Right ventricle myocardium inferior (tissue), 1 donor: ENCODE measurements at regions not wholly inside any gene's neighbourhood (a gene's known extent, or its start where the extent isn't known, plus 50 kb on each side); places are given as distances from the start of the nearest gene placed in this dataset.

ENCODE experiments used
- ATAC-seq: fragments of 200-7000 bp; cut with Tn5 transposase; one replicate; pipeline ENCODE4 v1.9.1; 2020; ENCODE audit warnings: mild to moderate bottlenecking, moderate library complexity
- DNase-seq: peaks from one replicate; pipeline ENCODE4 v3.0.0; 2021; ENCODE audit errors: missing footprints
- intact Hi-C: fragments of 100-400 bp; cut with DNase I; formaldehyde crosslinking; loops from one replicate; pipeline ENCODE4 v1.11.0; 2022
- donor health status: DM: no; HTN: yes; CAD: no; lungs with severe emphysema.

DNA sequence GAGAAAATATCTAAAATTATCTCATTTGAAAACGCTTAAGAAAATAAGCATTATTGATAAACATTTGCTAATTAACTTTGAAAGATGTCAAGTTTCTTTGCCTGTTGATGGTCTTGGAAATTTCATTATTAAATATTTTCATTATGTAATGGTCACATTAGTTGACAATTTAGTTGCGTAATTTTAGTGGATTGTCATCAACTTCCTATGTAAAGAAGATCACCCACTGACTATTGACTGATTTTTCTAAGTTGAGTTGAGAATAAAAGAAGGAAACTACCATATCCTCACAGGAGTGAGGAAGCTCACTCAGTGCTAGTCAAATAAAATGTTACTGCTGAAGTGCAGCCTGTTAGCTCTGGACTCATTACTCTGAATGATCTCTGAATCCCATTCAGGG lies 79.9 kb upstream of the LY86 start:
- ATAC-seq (peak; percentile 8), DNase-seq (no peak)
- intact Hi-C loops = no loop called here

DNA sequence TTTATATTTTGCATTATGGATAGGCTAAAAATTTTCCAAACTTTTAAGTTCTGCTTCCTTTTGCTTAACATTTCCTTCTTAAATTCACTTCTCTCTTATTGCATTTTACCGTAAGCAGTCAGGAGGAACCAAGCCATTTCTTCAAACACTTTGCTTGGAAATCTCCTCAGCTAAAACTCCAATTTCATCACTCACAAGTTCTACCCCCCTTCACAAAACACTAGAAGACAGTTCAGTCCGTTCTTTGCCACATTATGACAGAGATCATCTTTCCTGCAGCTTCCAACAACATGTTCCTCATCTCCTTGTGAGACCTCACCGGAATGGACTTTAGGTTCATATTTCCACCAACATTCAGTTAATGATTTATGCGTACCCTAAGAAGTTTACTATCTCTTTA lies 79.2 kb upstream of the LY86 start:
- intact Hi-C loops = no loop called here
- DNase-seq = no peak
- peak; percentile 50 for ATAC-seq

DNA sequence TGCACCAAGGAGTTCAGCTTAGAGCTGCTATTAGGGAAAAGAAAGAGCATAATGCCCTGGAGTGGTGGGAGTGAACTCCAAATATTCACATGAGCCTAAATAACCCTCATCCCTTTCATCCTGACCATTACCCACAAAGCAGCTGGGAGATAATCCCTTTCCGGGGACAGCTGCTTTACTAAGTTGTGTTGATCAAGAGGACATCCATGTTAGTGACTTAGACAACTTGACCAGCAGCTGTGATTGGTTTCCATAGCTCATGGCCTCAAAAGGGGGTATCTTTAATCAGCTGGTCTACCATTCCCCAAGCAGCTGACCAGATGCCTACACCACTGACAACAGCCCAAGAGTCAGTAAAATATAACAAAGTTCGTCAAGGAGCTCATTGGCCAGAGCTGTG lies 75.8 kb upstream of the LY86 start:
- intact Hi-C loops = no loop called here
- ATAC-seq (no peak), DNase-seq (no peak)

DNA sequence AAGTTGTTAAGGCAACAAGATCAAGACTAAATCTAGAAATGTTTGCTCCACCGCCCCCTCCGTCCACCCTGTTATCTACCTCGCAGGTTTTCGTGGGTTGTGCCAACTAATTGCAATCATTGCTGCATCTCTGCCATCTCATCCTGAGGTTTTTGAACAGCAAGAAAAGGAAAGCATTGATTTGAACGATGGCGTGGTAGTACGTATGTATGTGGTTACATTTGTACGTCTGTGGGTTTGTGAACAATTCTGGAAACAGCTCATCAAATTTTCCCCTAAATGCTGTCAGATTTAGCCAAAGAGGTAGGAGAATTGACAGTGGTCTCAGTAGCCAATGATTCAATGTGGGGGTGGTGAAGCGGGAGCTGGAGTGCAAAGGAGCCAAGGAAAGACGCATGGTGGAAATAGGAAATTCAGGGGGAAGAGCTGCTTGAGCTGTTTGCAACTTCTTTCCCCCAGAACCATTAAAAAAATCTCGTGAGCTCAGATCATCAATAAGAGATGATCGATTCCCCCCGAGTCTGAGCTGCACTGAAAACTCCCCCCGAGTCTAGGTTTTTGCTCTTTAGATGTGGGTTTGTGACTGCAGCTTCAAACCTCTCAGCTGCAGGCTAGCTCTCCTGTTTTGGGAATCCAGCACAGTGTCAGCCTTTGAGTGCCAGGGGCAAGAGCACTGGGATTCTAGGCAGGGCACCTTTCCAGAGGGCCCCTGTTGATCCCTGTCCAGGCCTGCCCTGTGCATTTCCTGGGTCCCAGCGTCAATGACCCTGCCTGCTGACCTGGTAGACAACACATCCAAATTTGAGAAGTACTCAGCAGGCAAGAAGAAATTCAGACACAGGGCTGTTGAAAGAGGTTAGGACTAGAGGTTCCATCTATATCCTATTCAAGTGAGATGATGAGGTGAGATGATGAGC lies 72.6 kb upstream of the LY86 start:
- intact Hi-C loops = no loop called here
- ATAC-seq = no peak
- no peak for DNase-seq

DNA sequence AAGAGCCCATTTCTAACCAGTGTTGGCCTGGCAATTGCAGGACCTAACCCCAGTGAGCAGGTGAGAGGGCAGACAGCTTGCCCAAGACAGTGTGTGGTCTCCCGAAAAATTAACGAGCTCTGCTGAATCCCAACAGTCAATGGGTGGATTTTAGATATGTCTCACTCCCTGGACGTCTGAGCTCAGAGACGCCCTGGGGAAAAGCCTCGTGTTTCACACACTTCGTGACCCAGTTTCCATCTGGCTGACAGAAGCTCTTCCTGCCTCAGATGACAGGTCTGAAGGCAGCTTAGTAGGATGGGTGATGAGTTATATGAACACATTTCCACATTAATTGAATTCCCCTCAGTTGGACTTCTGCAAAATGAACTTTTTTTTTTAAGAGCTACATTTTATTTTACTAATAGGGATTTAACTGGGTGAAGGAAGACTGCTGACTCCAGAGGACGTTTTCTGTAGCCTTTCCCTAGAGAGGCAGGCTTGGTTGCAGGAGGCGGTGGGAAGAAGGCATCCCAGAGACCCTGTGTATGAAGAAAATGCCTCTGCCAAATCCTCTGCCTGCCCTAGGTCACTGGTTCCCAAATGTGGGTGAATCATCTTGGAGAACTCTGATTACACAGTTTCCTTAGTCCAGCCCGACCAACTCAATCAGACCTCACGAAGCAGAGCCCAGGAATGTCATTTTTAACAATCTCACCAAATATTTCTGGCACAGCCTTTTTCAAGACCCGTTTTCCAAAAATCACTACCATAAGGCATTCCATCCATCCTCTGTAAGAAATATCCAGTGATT lies 71.7 kb upstream of the LY86 start:
- DNase-seq (no peak), ATAC-seq (peak; percentile 65)
- intact Hi-C loops = no loop called here

DNA sequence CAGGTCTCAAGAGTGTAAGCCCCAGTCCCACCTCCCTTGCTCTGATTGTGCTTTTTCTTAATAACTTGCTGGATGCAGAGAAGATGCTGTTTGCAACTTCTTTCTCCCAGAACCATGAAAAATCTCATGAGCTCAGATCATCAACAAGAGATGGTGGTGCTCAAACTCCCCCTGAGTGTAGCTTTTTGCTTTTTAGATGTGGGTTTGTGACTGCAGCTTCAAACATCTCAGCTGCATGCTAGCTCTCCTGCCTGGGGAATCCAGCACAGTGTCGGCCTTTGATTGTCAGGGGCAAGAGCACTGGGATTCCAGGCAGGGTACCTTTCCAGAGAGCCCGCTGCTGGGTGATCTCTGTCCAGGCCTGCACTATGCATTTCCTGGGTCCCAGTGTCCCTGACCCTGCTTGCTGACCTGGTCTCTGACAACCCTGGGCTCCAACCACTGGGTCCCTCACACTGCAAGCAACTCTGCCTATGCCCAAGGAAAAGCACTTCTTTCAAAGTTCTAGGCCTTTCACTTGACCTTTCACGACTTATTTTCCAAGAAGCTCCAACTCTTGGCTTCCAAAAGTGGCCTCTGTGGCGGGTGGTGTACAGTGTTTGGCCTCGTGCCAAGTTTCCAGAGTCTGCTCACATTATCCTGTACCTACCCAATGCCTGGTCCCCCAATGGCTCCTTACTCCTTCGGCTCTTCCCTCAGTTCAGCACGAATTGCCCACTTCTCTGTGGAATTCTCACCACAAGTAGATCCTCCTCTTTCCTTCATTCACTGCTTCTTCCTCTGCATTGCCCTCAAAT lies 69.7 kb upstream of the LY86 start:
- ATAC-seq (no peak), DNase-seq (no peak)
- intact Hi-C loops = no loop called here

DNA sequence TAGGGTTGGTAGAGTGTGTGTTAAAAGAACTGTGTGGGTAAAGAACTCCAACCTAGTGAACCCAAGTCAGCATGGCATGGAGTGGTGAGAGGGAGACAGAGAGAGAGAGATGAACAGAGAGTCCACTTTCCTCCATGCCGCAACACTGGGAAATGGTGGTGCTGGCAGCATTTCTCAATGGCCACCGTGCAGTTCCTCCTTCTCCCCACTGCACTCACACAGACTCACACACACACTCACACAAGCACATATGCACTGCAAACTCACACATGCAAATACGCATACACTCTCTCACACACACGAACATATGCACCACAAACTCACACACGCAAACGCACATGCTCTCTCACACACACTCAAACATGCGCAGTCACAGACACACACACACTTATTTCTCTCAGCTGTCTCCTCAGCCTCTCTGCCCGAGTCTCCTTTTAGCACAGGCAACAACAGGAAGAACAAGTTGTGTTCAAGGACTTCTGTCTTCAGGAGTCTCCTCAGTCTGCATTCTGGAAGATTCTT lies 66.5 kb upstream of the LY86 start:
- ATAC-seq (no peak), DNase-seq (no peak)
- intact Hi-C loops = no loop called here

DNA sequence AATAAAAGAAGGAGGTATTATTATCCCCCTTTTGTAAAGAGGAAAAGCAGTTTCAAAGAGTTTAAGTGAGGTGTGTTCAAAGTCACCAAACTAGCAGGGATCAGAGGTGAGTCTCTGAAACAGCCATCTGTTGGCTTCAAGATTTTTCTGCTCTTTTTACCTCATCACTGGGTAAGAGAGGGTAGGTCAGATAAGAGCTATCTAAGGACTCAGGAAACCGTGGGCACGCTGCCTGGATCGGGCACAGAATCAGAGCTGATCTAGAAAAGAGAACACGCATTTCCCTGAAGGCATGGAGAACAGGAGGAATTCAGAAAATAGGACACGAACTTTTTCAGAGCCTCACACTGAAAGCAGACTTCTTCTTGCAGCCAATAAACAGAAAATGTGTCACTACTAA lies 65.8 kb upstream of the LY86 start:
- intact Hi-C loops = no loop called here
- ATAC-seq = no peak
- no peak for DNase-seq

DNA sequence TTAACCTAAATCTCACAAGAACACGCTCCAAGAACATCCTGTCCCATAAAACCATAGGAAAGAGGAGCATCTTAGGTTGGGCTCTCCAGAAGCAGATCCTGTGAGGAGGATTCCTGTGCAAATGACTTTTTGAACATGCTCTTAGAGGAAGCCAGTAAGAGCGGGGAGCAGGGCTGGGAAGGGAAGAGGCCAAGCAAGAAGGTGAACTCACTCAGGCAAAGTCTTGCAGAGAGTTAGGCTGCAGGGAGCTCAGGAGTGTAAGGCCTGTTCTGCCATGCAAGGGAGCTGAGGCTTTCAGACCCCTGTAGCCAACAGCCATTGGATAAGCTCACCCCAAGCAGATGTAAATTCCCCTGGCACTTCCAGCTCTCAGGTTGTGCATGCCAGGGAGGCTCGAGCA lies 63.6 kb upstream of the LY86 start:
- ATAC-seq (no peak), DNase-seq (no peak)
- intact Hi-C loops = no loop called here

DNA sequence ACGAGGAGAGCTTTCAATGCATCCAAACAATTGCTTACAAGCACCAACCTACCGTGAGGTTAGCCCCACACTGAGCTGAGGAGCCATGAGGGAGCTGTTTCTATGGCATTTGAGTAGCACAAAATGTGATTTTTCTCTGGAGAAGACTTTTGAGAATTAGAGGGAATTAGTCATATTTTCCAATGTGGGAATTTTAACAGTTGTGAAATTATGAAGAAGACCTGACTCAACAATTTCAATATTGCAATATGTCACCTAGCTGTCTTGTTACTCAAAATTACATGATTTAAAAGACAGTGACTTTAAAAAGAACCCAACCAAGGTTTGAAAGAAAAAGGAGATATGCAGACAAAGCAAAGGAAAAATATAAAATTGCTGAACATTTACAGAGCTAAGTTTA lies 62.6 kb upstream of the LY86 start:
- intact Hi-C loops = no loop called here
- no peak for ATAC-seq
- DNase-seq = no peak

DNA sequence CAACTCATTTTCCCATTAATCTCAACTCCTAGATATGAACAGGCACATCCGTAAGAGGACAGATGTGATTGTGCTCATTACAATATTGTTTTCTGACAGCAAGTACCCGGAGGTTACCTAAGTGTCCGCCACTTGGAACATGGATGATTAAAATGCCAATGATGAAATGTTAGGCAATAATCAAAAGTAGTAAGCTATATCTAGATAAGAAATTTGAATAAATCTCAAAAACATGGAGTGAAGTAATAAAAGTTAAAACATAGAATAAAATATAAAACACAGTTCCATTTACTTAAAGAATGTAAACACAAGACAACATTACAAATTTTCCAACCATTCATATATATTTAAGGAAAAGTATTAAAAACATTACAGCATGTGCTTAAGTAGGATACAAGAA lies 59.2 kb upstream of the LY86 start:
- no peak for DNase-seq
- ATAC-seq = no peak
- intact Hi-C loops = no loop called here

DNA sequence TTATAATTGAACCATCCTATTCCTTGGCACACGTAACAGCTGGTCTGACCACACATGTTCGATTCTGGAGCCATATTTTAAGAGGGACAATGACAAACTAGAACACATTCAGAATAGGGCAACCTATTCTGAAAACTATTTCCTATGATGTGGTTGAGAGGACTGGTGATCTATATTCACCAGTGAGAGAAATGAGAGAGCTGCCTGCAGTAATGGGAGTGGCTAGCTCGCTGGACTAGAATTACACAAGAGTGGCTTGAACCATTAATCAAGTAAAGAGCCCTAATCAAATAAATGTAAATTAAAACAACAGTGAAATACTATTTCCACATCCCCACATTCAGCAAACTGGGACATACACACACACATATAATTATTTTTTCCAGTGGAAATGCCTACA lies 55.3 kb upstream of the LY86 start:
- intact Hi-C loops = no loop called here
- DNase-seq = no peak
- no peak for ATAC-seq

DNA sequence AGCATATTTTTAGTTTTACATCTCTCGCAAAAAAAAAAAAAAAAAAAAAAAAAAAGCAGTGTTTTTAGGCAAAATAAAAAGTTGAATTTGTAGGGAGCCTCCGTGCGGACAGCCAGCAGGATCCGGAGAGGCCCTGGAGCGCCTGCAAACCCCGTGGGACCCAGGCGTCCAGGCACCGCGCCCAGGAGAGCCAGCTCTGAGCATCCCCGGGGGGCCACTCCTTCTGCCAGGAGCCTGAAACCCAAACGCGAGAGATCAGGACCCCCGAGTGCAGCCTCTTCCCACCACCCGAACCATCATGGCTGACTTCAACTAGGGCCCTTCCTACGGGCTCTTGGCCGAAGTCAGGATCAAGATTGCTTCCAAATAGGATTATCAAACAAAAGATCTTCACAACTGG lies 54.1 kb upstream of the LY86 start:
- intact Hi-C loops = no loop called here
- ATAC-seq = no peak
- DNase-seq = no peak

DNA sequence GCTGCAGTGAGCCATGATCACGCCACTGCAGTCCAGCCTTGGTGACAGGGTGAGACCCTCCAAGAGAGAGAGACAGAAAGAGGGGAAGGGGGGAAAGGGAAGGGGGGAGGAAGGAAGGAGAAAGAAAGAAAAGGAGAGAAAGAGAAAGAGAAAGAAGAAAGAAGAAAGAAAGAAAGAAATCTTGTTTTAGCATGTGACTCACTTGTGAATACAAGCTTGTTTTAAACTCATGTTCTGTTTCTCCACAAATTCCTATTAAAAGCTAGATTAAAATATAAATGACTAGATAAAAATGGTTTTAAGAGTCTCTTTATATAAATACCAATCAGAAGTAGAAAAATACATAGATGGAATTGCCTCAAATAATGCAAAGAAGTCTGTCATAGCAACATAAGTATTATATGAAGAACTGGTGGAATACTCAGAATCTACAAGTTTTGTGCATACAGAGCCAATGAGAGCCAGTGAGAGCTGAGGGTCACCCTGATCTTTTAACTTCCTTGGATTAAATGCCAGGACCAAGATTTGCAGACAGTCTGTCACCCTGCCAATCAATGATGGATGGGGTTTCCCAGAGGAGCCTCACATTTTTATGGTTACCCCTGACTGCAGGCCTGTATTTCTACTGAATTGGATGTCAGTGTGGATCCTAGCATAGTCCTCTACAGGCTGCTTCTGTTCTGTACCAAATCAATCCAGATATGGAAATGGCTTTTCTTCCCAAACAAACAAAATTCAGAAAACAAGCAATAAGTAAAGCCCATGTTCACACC lies 50.8 kb upstream of the LY86 start:
- DNase-seq (no peak), ATAC-seq (no peak)
- intact Hi-C loops = no loop called here

DNA sequence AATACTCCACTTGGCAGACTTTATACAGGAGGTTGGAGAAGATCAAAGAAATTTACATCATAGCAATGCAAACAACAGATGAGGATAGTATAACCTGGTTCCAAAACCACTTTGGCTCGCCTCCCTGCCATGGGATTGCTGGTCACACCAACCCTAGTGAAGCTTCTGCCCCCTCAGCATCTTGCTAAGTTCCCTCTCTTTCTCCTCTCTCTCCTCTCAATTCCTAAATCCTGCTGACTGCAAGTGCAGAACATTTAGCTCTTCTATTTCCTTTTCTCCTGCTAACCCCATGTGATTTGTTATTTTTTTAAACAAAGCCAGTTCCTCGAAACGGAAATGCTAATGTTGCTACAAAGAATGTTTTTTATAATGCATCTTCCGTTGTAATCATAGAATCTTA lies 50.3 kb upstream of the LY86 start:
- DNase-seq (no peak), ATAC-seq (peak; percentile 70)
- intact Hi-C loops = no loop called here
